GM23338 (cell line): ENCODE measurements at regions not wholly inside any gene's neighbourhood (a gene's known extent, or its start where the extent isn't known, plus 50 kb on each side); places are given as distances from the start of the nearest gene placed in this dataset.

Experiments used
- CREB1 ChIP-seq: fragments of 250-450 bp; sonication (Bioruptor Pico); IDR thresholded peaks from 2 replicates; pipeline ENCODE4 v1.5.0; 2020; ENCODE audit warnings: low read depth, mild to moderate bottlenecking, moderate library complexity
- CTCF ChIP-seq, 2 experiments: fragments of 200-600 bp in 1 of 2; sonication (generic) in 1 of 2; conservative IDR thresholded peaks; 2 replicates each; pipeline versions ENCODE4 v1.5.1 to v1.6.1; 2016 to 2017; ENCODE audit warnings: antibody characterized with exemption in 2 of 2, low read depth in 2 of 2, mild to moderate bottlenecking in 2 of 2, moderate library complexity in 1 of 2
- POLR2AphosphoS5 ChIP-seq: IDR thresholded peaks from 2 replicates; pipeline ENCODE4 v1.6.1; 2016; ENCODE audit warnings: antibody characterized with exemption, low read depth
- ZNF114 ChIP-seq: fragments of 250-450 bp; sonication (Bioruptor Pico); IDR thresholded peaks from 2 replicates; pipeline ENCODE4 v1.5.0; 2020; ENCODE audit warnings: mild to moderate bottlenecking, moderate library complexity
- ZNF331 ChIP-seq: fragments of 250-450 bp; sonication (Bioruptor Pico); IDR thresholded peaks from 2 replicates; pipeline ENCODE4 v1.5.0; 2020; ENCODE audit warnings: low read depth, mild to moderate bottlenecking, moderate library complexity
- TF ChIP-seq, protein P1 (sequence below): fragments of 250-450 bp; sonication (Bioruptor Pico); IDR thresholded peaks from 2 replicates; pipeline ENCODE4 v1.5.0; 2020; ENCODE audit warnings: mild to moderate bottlenecking, moderate library complexity
- TF ChIP-seq, protein P2 (sequence below): IDR thresholded peaks from 2 replicates; pipeline ENCODE4 v1.6.1; 2016; ENCODE audit warnings: antibody characterized with exemption

DNA sequence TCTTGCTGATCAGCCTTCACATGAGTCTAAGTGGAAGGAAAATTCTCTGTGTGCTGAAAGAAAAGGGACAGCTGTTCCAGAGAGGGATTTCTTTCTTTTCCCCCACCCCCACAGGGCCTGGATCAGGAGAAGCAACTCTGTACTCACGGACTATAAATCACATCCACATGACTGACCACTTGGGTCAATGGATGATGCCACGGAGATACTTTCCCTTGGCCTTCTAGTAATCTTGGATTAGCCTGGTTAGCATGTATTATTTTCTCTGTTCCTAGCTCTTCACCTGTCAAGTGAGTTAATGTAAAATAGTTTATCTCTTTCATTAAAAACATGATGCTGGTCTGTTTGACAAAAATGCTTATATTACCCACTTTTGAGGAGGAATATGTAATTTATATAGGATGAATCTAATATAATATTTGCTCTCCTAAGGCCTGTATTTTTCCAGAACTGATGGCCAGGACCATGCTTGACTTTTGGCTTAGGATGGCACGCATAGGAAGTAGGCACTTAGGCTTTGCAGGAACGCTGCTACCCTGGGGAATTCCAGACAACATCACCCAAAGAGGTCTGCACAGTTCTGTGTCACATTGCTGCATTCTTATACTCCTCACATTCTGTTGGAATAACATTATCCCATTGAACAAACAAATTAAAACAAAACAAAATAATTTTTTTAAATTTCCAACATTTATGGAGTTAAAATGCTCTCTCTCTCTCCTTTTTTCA, 892.1 kb downstream of the TLE1 start (continued):
- TF ChIP-seq, protein P1, sequence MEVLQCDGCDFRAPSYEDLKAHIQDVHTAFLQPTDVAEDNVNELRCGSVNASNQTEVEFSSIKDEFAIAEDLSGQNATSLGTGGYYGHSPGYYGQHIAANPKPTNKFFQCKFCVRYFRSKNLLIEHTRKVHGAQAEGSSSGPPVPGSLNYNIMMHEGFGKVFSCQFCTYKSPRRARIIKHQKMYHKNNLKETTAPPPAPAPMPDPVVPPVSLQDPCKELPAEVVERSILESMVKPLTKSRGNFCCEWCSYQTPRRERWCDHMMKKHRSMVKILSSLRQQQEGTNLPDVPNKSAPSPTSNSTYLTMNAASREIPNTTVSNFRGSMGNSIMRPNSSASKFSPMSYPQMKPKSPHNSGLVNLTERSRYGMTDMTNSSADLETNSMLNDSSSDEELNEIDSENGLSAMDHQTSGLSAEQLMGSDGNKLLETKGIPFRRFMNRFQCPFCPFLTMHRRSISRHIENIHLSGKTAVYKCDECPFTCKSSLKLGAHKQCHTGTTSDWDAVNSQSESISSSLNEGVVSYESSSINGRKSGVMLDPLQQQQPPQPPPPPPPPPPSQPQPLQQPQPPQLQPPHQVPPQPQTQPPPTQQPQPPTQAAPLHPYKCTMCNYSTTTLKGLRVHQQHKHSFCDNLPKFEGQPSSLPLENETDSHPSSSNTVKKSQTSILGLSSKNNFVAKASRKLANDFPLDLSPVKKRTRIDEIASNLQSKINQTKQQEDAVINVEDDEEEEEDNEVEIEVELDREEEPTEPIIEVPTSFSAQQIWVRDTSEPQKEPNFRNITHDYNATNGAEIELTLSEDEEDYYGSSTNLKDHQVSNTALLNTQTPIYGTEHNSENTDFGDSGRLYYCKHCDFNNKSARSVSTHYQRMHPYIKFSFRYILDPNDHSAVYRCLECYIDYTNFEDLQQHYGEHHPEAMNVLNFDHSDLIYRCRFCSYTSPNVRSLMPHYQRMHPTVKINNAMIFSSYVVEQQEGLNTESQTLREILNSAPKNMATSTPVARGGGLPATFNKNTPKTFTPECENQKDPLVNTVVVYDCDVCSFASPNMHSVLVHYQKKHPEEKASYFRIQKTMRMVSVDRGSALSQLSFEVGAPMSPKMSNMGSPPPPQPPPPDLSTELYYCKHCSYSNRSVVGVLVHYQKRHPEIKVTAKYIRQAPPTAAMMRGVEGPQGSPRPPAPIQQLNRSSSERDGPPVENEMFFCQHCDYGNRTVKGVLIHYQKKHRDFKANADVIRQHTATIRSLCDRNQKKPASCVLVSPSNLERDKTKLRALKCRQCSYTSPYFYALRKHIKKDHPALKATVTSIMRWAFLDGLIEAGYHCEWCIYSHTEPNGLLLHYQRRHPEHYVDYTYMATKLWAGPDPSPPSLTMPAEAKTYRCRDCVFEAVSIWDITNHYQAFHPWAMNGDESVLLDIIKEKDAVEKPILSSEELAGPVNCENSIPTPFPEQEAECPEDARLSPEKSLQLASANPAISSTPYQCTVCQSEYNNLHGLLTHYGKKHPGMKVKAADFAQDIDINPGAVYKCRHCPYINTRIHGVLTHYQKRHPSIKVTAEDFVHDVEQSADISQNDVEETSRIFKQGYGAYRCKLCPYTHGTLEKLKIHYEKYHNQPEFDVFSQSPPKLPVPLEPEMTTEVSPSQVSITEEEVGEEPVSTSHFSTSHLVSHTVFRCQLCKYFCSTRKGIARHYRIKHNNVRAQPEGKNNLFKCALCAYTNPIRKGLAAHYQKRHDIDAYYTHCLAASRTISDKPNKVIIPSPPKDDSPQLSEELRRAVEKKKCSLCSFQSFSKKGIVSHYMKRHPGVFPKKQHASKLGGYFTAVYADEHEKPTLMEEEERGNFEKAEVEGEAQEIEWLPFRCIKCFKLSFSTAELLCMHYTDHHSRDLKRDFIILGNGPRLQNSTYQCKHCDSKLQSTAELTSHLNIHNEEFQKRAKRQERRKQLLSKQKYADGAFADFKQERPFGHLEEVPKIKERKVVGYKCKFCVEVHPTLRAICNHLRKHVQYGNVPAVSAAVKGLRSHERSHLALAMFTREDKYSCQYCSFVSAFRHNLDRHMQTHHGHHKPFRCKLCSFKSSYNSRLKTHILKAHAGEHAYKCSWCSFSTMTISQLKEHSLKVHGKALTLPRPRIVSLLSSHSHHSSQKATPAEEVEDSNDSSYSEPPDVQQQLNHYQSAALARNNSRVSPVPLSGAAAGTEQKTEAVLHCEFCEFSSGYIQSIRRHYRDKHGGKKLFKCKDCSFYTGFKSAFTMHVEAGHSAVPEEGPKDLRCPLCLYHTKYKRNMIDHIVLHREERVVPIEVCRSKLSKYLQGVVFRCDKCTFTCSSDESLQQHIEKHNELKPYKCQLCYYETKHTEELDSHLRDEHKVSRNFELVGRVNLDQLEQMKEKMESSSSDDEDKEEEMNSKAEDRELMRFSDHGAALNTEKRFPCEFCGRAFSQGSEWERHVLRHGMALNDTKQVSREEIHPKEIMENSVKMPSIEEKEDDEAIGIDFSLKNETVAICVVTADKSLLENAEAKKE (CRISPR knock-in tag) = no peak
- TF ChIP-seq ZNF114 = no peak
- no peak for TF ChIP-seq CTCF (conservative IDR thresholded peaks at IDR 0.05; ENCODE audit: low read depth in 2 of 2)
- TF ChIP-seq POLR2AphosphoS5 = no peak
- no peak for TF ChIP-seq ZNF331
- TF ChIP-seq CREB1 (CRISPR knock-in tag) = no peak
- TF ChIP-seq, protein P2, sequence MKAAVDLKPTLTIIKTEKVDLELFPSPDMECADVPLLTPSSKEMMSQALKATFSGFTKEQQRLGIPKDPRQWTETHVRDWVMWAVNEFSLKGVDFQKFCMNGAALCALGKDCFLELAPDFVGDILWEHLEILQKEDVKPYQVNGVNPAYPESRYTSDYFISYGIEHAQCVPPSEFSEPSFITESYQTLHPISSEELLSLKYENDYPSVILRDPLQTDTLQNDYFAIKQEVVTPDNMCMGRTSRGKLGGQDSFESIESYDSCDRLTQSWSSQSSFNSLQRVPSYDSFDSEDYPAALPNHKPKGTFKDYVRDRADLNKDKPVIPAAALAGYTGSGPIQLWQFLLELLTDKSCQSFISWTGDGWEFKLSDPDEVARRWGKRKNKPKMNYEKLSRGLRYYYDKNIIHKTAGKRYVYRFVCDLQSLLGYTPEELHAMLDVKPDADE = no peak
